ENCODE measurements at regions not wholly inside any gene's neighbourhood (a gene's known extent, or its start where the extent isn't known, plus 50 kb on each side); places are given as distances from the start of the nearest gene placed in this dataset.

GRCh38 chr7:13144673-13145072 lies 457.2 kb downstream of the ARL4A start (continued):
- no peak for TF ChIP-seq ZNF462 (CRISPR knock-in tag; IDR thresholded peaks at IDR 0.05)

GRCh38 chr7:13148548-13148947 lies 461.1 kb downstream of the ARL4A start:
- no peaks in the 10 kb centered on the region for H3K36me3 Mint-ChIP-seq (ENCODE audit: low read depth)
- no peak overlapping the region for H2AFZ ChIP-seq
- no peaks in the 10 kb centered on the region for H3K36me3 ChIP-seq (ENCODE audit: insufficient read depth)
- no peak for ATAC-seq
- no peak overlapping the region for H3K4me2 ChIP-seq
- H3K4me1 ChIP-seq (ENCODE audit: insufficient read depth), result no peaks in the 10 kb centered on the region
- H3K27me3 Mint-ChIP-seq (ENCODE audit: insufficient read depth, low read depth, poor library complexity), result no peaks in the 10 kb centered on the region
- H3K9me3 Mint-ChIP-seq, result no peaks in the 10 kb centered on the region
- 0 out of 2 replicates have a peak, but pooled peaks cover 3% of the 10 kb centered on the region for H3K9me2 ChIP-seq (ENCODE audit: insufficient read depth)
- H3K79me2 ChIP-seq (replicated peaks; ENCODE audit: insufficient read depth), result no peaks in the 10 kb centered on the region
- DNase-seq (ENCODE audit: low spot score), result no peak
- no peaks in the 10 kb centered on the region for H4K20me1 ChIP-seq (replicated peaks; ENCODE audit: insufficient read depth)
- no peaks in the 10 kb centered on the region for H3F3A ChIP-seq (replicated peaks; ENCODE audit: low read depth)
- no peaks in the 10 kb centered on the region for H3K27me3 ChIP-seq (ENCODE audit: insufficient read depth)
- no peak overlapping the region for H3K4me3 Mint-ChIP-seq
- H3K4me1 Mint-ChIP-seq, result no peaks in the 10 kb centered on the region
- no peak overlapping the region for H3K27ac ChIP-seq (ENCODE audit: low read depth)
- no peak overlapping the region for H3K27ac Mint-ChIP-seq
- H3K4me3 ChIP-seq, result no peak overlapping the region
- TF ChIP-seq NANOG (IDR thresholded peaks at IDR 0.05; ENCODE audit: borderline replicate concordance) (no peak), CREB1 (CRISPR knock-in tag; IDR thresholded peaks at IDR 0.05; ENCODE audit: low read depth) (no peak), STAT1 (IDR thresholded peaks at IDR 0.05; ENCODE audit: unreplicated experiment) (no peak), CTCF (conservative IDR thresholded peaks at IDR 0.05; ENCODE audit: low read depth in 2 of 2) (no peak), ETS1 (IDR thresholded peaks at IDR 0.05) (no peak), EZH2 (IDR thresholded peaks at IDR 0.05; ENCODE audit: low read depth, unreplicated experiment) (no peak), POLR2AphosphoS5 (IDR thresholded peaks at IDR 0.05; ENCODE audit: low read depth) (no peak), ZNF114 (CRISPR knock-in tag; IDR thresholded peaks at IDR 0.05) (no peak)

All from GM23338 (cell line).